Left ventricle myocardium inferior (tissue), 1 donor: ENCODE measurements at regions not wholly inside any gene's neighbourhood (a gene's known extent, or its start where the extent isn't known, plus 50 kb on each side); places are given as distances from the start of the nearest gene placed in this dataset.

Experiments
- DNase-seq: peaks from one replicate; pipeline ENCODE4 v3.0.0-alpha.2; 2020
- H3K27ac ChIP-seq: fragments of 200-600 bp; replicated peaks from 2 replicates; pipeline ENCODE4 v1.8.0; 2021
- H3K27me3 ChIP-seq: fragments of 200-600 bp; 2 replicates; pipeline ENCODE4 v1.8.0; 2021; ENCODE audit warnings: low read depth
- H3K36me3 ChIP-seq: fragments of 200-600 bp; 2 replicates; pipeline ENCODE4 v1.8.0; 2021
- H3K4me1 ChIP-seq: fragments of 200-600 bp; 2 replicates; pipeline ENCODE4 v1.8.0; 2021
- H3K4me3 ChIP-seq: fragments of 200-600 bp; 2 replicates; pipeline ENCODE4 v1.8.0; 2021; ENCODE audit warnings: mild to moderate bottlenecking, moderate library complexity
- H3K9me3 ChIP-seq: fragments of 200-600 bp; replicated peaks from 2 replicates; pipeline ENCODE4 v1.8.0; 2021
- CTCF ChIP-seq: fragments of 200-600 bp; IDR thresholded peaks from 2 replicates; pipeline ENCODE4 v1.8.0; 2021; ENCODE audit warnings: antibody characterized with exemption, mild to moderate bottlenecking, borderline replicate concordance
- intact Hi-C: fragments of 100-400 bp; cut with micrococcal nuclease; formaldehyde crosslinking; loops from one replicate; pipeline ENCODE4 v1.11.0; 2022
- donor health status: DM: no; HTN: yes; CAD: no; lungs with severe emphysema.

GRCh38 chrX:3963980-3964379 is 250.5 kb upstream of the PRKX start:
- no peak overlapping the region for H3K27ac ChIP-seq
- DNase-seq, result no peak
- no peak overlapping the region for H3K4me3 ChIP-seq
- no peaks in the 10 kb centered on the region for H3K36me3 ChIP-seq
- H3K27me3 ChIP-seq, result peaks cover 4% of the 10 kb centered on the region
- intact Hi-C loops, result no loop called here
- H3K9me3 ChIP-seq, result no peaks in the 10 kb centered on the region
- no peak for TF ChIP-seq CTCF
- no peaks in the 10 kb centered on the region for H3K4me1 ChIP-seq

- no peaks in the 10 kb centered on the region for H3K9me3 ChIP-seq
- intact Hi-C loops, result no loop called here
- TF ChIP-seq CTCF, result peak; percentile 41
- no peak overlapping the region for H3K27ac ChIP-seq
- no peak for DNase-seq
- H3K27me3 ChIP-seq, result peaks cover 4% of the 10 kb centered on the region
- no peaks in the 10 kb centered on the region for H3K36me3 ChIP-seq
- H3K4me3 ChIP-seq, result no peak overlapping the region
- H3K4me1 ChIP-seq, result no peaks in the 10 kb centered on the region
Measured at GRCh38 chrX:3962511-3963311, 249.3 kb upstream of the PRKX start.

GRCh38 chrX:3960952-3961351 is 247.5 kb upstream of the PRKX start:
- TF ChIP-seq CTCF, result no peak
- H3K27ac ChIP-seq, result no peak overlapping the region
- DNase-seq, result no peak
- H3K9me3 ChIP-seq, result no peaks in the 10 kb centered on the region
- intact Hi-C loops, result no loop called here
- no peak overlapping the region for H3K4me3 ChIP-seq
- no peaks in the 10 kb centered on the region for H3K36me3 ChIP-seq
- H3K4me1 ChIP-seq, result no peaks in the 10 kb centered on the region
- peaks cover 4% of the 10 kb centered on the region for H3K27me3 ChIP-seq

- peaks cover 11% of the 10 kb centered on the region for H3K9me3 ChIP-seq
- intact Hi-C loops, result no loop called here
Measured at GRCh38 chrX:3951859-3952258, 238.4 kb upstream of the PRKX start.

GRCh38 chrX:3950373-3950772 is 236.9 kb upstream of the PRKX start:
- no peak overlapping the region for H3K4me3 ChIP-seq
- no peak for DNase-seq
- intact Hi-C loops, result no loop called here
- H3K36me3 ChIP-seq, result no peaks in the 10 kb centered on the region
- no peaks in the 10 kb centered on the region for H3K27me3 ChIP-seq
- peaks cover 11% of the 10 kb centered on the region for H3K9me3 ChIP-seq
- no peak for TF ChIP-seq CTCF
- no peak overlapping the region for H3K27ac ChIP-seq
- no peaks in the 10 kb centered on the region for H3K4me1 ChIP-seq

More at GRCh38 chrX:3951859-3952258, 238.4 kb upstream of the PRKX start:
- H3K27me3 ChIP-seq, result no peaks in the 10 kb centered on the region
- no peak for DNase-seq
- H3K27ac ChIP-seq, result no peak overlapping the region
- H3K4me1 ChIP-seq, result no peaks in the 10 kb centered on the region
- H3K4me3 ChIP-seq, result no peak overlapping the region
- no peak for TF ChIP-seq CTCF
- H3K36me3 ChIP-seq, result no peaks in the 10 kb centered on the region
